ENCODE measurements at regions not wholly inside any gene's neighbourhood (a gene's known extent, or its start where the extent isn't known, plus 50 kb on each side); places are given as distances from the start of the nearest gene placed in this dataset.

DNA sequence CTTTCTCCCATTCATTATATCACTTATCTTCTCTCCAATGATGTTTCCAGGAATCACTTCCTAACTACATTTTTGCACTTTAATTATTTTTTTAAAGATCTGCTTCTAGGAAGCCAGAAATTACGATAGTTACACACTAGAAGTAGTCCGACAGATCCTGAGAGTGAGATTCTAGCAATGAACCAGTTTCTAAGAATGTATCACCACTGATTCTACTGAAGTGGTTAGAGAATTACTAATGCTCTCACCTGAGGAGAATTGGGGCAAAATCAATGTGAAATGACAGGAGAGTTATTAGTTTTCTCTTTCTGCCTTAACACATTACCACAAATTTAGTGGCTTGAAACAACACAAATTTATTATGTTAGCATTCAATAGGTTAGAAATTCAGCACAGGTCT lies 241.2 kb downstream of the CASP12 start:
- no peak for TF ChIP-seq ZNF366 (tag by site-specific recombination; conservative IDR thresholded peaks at IDR 0.05)
- no peak for TF ChIP-seq MYNN (tag by site-specific recombination; IDR thresholded peaks at IDR 0.05; ENCODE audit: borderline replicate concordance)
- TF ChIP-seq ZNF311 (tag by site-specific recombination; IDR thresholded peaks at IDR 0.05; ENCODE audit: borderline replicate concordance), result no peak
- TF ChIP-seq ZNF132 (tag by site-specific recombination; IDR thresholded peaks at IDR 0.05; ENCODE audit: borderline replicate concordance), result no peak
- no peak for TF ChIP-seq CTCF (tag by site-specific recombination; IDR thresholded peaks at IDR 0.05)
- TF ChIP-seq, protein P1, sequence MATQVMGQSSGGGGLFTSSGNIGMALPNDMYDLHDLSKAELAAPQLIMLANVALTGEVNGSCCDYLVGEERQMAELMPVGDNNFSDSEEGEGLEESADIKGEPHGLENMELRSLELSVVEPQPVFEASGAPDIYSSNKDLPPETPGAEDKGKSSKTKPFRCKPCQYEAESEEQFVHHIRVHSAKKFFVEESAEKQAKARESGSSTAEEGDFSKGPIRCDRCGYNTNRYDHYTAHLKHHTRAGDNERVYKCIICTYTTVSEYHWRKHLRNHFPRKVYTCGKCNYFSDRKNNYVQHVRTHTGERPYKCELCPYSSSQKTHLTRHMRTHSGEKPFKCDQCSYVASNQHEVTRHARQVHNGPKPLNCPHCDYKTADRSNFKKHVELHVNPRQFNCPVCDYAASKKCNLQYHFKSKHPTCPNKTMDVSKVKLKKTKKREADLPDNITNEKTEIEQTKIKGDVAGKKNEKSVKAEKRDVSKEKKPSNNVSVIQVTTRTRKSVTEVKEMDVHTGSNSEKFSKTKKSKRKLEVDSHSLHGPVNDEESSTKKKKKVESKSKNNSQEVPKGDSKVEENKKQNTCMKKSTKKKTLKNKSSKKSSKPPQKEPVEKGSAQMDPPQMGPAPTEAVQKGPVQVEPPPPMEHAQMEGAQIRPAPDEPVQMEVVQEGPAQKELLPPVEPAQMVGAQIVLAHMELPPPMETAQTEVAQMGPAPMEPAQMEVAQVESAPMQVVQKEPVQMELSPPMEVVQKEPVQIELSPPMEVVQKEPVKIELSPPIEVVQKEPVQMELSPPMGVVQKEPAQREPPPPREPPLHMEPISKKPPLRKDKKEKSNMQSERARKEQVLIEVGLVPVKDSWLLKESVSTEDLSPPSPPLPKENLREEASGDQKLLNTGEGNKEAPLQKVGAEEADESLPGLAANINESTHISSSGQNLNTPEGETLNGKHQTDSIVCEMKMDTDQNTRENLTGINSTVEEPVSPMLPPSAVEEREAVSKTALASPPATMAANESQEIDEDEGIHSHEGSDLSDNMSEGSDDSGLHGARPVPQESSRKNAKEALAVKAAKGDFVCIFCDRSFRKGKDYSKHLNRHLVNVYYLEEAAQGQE (tag by site-specific recombination; IDR thresholded peaks at IDR 0.05), result no peak
- TF ChIP-seq ZNF530 (tag by site-specific recombination; IDR thresholded peaks at IDR 0.05; ENCODE audit: low read depth), result no peak
- TF ChIP-seq, protein P2, sequence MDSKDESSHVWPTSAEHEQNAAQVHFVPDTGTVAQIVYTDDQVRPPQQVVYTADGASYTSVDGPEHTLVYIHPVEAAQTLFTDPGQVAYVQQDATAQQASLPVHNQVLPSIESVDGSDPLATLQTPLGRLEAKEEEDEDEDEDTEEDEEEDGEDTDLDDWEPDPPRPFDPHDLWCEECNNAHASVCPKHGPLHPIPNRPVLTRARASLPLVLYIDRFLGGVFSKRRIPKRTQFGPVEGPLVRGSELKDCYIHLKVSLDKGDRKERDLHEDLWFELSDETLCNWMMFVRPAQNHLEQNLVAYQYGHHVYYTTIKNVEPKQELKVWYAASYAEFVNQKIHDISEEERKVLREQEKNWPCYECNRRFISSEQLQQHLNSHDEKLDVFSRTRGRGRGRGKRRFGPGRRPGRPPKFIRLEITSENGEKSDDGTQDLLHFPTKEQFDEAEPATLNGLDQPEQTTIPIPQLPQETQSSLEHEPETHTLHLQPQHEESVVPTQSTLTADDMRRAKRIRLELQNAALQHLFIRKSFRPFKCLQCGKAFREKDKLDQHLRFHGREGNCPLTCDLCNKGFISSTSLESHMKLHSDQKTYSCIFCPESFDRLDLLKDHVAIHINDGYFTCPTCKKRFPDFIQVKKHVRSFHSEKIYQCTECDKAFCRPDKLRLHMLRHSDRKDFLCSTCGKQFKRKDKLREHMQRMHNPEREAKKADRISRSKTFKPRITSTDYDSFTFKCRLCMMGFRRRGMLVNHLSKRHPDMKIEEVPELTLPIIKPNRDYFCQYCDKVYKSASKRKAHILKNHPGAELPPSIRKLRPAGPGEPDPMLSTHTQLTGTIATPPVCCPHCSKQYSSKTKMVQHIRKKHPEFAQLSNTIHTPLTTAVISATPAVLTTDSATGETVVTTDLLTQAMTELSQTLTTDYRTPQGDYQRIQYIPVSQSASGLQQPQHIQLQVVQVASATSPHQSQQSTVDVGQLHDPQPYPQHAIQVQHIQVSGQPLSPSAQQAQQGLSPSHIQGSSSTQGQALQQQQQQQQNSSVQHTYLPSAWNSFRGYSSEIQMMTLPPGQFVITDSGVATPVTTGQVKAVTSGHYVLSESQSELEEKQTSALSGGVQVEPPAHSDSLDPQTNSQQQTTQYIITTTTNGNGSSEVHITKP (tag by site-specific recombination; IDR thresholded peaks at IDR 0.05), result no peak
- no peak for TF ChIP-seq ZNF19 (tag by site-specific recombination; IDR thresholded peaks at IDR 0.05; ENCODE audit: low read depth)
- no peak for TF ChIP-seq ZNF24 (tag by site-specific recombination; IDR thresholded peaks at IDR 0.05)
- no peak for TF ChIP-seq KLF10 (tag by site-specific recombination; IDR thresholded peaks at IDR 0.05)

Measured in HEK293 (cell line).